ENCODE measurements at regions not wholly inside any gene's neighbourhood (a gene's known extent, or its start where the extent isn't known, plus 50 kb on each side); places are given as distances from the start of the nearest gene placed in this dataset.

DNA sequence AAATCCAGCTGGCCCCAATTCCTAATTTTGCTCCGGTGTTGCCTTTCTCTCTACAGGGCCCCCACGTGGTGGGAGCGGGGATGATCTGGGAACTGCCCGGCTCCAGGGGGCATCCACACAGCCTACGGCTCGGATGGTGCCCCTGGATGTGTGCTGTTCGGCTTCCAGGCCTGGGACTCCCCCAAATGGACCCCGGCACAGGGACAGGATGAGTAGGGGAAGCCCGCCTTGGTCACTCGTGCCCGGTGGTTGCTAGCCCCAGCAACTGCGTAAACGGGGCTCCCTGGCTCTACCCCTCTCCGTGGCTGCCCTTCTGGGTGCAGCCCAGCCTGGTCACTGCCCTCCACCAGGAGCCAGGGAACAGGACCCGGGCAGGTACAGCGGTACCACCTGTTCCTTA, 111.5 kb downstream of the TEX26 start:
- Histone ChIP-seq H3K27me3 (replicated peaks) (no peaks in the 10 kb centered on the region), H3K27ac (no peak overlapping the region), H3K4me3 (ENCODE audit: low read depth, low read length) (no peak overlapping the region), H3K36me3 (replicated peaks) (no peaks in the 10 kb centered on the region)
- in situ Hi-C loops (cut with HindIII; ENCODE audit: low pct_ligation_motif_present, low sequenced_read_pairs) = no loop called here
- no peak for DNase-seq
- TF ChIP-seq, protein P1, sequence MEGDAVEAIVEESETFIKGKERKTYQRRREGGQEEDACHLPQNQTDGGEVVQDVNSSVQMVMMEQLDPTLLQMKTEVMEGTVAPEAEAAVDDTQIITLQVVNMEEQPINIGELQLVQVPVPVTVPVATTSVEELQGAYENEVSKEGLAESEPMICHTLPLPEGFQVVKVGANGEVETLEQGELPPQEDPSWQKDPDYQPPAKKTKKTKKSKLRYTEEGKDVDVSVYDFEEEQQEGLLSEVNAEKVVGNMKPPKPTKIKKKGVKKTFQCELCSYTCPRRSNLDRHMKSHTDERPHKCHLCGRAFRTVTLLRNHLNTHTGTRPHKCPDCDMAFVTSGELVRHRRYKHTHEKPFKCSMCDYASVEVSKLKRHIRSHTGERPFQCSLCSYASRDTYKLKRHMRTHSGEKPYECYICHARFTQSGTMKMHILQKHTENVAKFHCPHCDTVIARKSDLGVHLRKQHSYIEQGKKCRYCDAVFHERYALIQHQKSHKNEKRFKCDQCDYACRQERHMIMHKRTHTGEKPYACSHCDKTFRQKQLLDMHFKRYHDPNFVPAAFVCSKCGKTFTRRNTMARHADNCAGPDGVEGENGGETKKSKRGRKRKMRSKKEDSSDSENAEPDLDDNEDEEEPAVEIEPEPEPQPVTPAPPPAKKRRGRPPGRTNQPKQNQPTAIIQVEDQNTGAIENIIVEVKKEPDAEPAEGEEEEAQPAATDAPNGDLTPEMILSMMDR (IDR thresholded peaks at IDR 0.05; ENCODE audit: low read depth, low read length, missing control alignments) = peak; percentile 73

DNA sequence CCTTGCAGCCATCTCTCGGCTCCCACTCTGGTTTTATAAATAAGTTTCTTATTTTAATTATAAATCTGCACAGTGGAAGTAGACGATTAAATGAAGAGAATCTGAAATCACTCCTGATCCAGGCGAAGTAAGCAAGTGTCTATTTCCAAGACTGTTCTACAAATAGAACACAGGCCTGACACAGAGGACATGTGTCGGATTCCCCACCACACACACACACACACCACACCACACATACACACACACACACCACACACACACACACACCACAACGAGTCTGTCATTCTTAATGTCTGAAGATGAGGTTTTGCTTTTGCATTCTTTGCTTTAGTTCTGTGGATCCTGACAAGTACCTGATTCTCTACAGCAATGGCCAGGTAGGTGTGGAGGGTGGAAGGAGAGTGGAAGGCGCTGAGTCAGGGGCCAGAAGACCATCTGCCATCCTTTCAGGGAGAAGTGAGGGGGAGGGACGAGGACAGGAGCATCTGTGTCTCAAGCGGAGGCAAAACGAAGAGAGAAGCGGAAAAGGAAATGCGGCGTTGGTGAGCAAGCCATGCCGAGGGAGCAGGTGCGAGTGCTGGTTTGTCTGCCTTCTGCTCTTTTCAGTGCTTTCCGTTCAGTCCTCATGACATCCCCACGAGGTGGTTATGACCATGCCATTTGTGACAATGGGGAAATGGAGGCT, 110.2 kb downstream of the TEX26 start:
- H3K36me3 ChIP-seq (replicated peaks) = no peaks in the 10 kb centered on the region
- H3K27ac ChIP-seq = no peak overlapping the region
- no peak for DNase-seq
- H3K4me3 ChIP-seq (ENCODE audit: low read depth, low read length) = no peak overlapping the region
- no peaks in the 10 kb centered on the region for H3K27me3 ChIP-seq (replicated peaks)
- in situ Hi-C loops (cut with HindIII; ENCODE audit: low pct_ligation_motif_present, low sequenced_read_pairs) = no loop called here
- TF ChIP-seq, protein P1 (IDR thresholded peaks at IDR 0.05; ENCODE audit: low read depth, low read length, missing control alignments) = no peak

DNA sequence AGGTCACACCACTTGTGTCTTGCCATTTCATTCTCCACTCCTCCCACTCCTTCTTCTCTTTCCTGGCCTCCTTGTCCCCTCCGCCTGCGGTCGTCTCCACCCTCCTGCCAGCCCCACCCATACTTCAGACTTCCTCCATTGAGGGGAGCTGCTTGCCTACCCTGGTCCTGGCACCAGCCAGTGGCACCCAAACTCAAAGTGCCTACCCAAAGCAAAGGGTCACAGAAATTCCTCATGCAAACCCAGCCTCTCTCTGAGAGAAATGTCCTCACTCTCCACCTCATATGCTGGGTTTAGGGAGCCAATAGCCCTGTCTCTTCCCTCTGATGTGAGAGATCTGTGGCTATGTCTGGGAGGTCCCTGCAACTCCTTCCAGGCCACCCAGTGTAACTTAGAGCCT, 109.6 kb downstream of the TEX26 start:
- TF ChIP-seq, protein P1 (IDR thresholded peaks at IDR 0.05; ENCODE audit: low read depth, low read length, missing control alignments) = no peak
- in situ Hi-C loops (cut with HindIII; ENCODE audit: low pct_ligation_motif_present, low sequenced_read_pairs) = no loop called here
- H3K27ac ChIP-seq = no peak overlapping the region

DNA sequence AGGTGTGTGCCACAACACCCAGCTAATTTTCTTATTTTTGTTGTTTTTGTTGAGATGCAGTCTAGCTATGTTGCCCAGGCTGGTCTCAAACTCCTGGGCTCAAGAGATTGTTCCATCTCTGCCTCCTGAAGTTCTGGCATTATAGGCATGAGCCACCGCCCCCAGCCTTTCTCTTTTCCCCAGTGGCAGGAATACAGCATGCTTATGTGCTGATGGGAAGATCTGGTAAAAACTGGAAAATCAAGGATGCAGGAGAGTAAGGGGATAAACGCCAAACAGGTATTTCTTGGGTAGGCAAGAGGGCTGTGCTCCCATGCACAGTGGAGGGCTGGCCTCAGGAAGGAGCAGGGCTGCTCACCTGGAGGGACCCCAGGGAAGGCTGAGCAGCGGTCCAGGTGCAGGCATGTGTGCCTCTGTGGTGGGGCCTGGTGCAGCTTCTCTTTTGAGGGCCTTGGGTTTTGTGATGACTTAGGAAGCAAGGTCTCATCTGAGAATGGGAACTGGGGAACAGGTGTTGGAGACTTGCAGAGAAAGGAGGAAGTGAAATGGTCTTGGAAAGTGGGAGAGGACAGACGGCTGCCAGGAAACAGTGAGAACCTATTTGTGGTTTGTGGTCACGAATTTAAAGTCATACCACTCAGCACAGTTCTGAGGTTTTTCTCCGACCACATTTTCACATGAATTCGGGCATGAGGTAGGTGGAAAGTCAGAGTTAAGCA, 106.5 kb downstream of the TEX26 start:
- H3K4me3 ChIP-seq (ENCODE audit: low read depth, low read length) = no peak overlapping the region
- TF ChIP-seq, protein P1 (IDR thresholded peaks at IDR 0.05; ENCODE audit: low read depth, low read length, missing control alignments) = no peak
- H3K27me3 ChIP-seq (replicated peaks) = no peaks in the 10 kb centered on the region
- in situ Hi-C loops (cut with HindIII; ENCODE audit: low pct_ligation_motif_present, low sequenced_read_pairs) = no loop called here
- H3K36me3 ChIP-seq (replicated peaks) = no peaks in the 10 kb centered on the region
- H3K27ac ChIP-seq = no peak overlapping the region
- peak; percentile 14 for DNase-seq

More for the DNA sequence above, 109.6 kb downstream of the TEX26 start:
- no peaks in the 10 kb centered on the region for H3K27me3 ChIP-seq (replicated peaks)
- H3K4me3 ChIP-seq (ENCODE audit: low read depth, low read length) = no peak overlapping the region
- H3K36me3 ChIP-seq (replicated peaks) = no peaks in the 10 kb centered on the region
- DNase-seq = no peak

DNA sequence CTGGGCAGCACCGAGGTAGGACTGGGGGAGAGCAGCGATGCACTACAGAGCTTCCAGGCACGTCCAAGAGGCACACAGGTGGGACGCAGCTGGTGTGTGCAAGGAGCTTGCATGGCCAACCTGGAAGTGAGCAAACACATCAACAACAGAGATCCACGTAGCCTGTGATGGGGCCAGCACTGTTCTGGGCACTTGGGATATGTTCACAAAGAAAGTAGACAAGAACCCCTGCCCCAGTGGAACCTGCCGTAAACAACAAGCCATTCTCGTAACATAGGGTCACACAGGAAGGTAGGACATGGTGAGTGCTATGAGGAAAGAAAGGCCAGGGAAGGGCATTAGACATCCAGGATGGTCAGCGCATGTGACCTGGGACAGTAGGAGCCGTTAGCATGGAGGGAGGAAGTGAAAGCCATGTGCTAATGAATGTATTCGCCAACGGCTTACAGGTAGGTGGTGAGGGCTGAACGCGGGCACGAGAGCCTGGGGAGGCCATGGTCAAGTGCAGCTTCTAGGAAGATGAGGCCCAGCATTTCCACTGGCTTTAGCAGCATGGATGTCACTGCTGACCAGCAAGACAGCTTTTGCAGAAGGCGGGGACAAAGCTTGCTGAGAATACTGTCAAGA, 105.5 kb downstream of the TEX26 start:
- H3K36me3 ChIP-seq (replicated peaks) = no peaks in the 10 kb centered on the region
- TF ChIP-seq, protein P1 (IDR thresholded peaks at IDR 0.05; ENCODE audit: low read depth, low read length, missing control alignments) = no peak
- in situ Hi-C loops (cut with HindIII; ENCODE audit: low pct_ligation_motif_present, low sequenced_read_pairs) = no loop called here
- no peaks in the 10 kb centered on the region for H3K27me3 ChIP-seq (replicated peaks)
- no peak for DNase-seq
- no peak overlapping the region for H3K27ac ChIP-seq
- no peak overlapping the region for H3K4me3 ChIP-seq (ENCODE audit: low read depth, low read length)
